ENCODE measurements at regions not wholly inside any gene's neighbourhood (a gene's known extent, or its start where the extent isn't known, plus 50 kb on each side); places are given as distances from the start of the nearest gene placed in this dataset.
"Not testable (repeated sequence)": the region's sequence is repeated elsewhere in the genome, so short reads cannot be mapped to it uniquely, and the experiment has no call there.

- intact Hi-C loops (cut with DNase I): no loop called here
- H3K9me3 ChIP-seq: no peaks in the 10 kb centered on the region
- H3K4me3 ChIP-seq: no peak overlapping the region
- no peaks in the 10 kb centered on the region for H3K36me3 ChIP-seq (replicated peaks in 1 of 2; ENCODE audit: insufficient read depth in 1 of 2, low read depth in 2 of 2)
- 56 to 62% methylated on average over 2 of the region's 2 CpGs for WGBS, 2 donors
- H3K27ac ChIP-seq: no peak overlapping the region
- H3K27me3 ChIP-seq: no peaks in the 10 kb centered on the region
- H3K4me1 ChIP-seq: no peaks in the 10 kb centered on the region
- TF ChIP-seq CTCF (IDR thresholded peaks at IDR 0.05) (no peak), POLR2A (IDR thresholded peaks at IDR 0.05) (no peak)
- DNase-seq: no peak
- ATAC-seq: no peak
These were observed 85.2 kb downstream of the VPREB1 start for GRCh38 chr22:22329792-22330191.

- H3K4me3 ChIP-seq; ATAC-seq; H3K27me3 ChIP-seq; H3K36me3 ChIP-seq (replicated peaks in 1 of 2; ENCODE audit: insufficient read depth in 1 of 2, low read depth in 2 of 2); DNase-seq; intact Hi-C loops (cut with DNase I); H3K9me3 ChIP-seq; H3K4me1 ChIP-seq; H3K27ac ChIP-seq: not testable (repeated sequence)
- 64 to 72% methylated on average over 5 of the region's 5 CpGs for WGBS, 2 donors
These were observed 91.1 kb downstream of the VPREB1 start for GRCh38 chr22:22335640-22336039.

- H3K36me3 ChIP-seq (replicated peaks in 1 of 2; ENCODE audit: insufficient read depth in 1 of 2, low read depth in 2 of 2); H3K4me1 ChIP-seq; H3K27me3 ChIP-seq; H3K27ac ChIP-seq; intact Hi-C loops (cut with DNase I); H3K9me3 ChIP-seq; DNase-seq; ATAC-seq; H3K4me3 ChIP-seq: not testable (repeated sequence)
- 35 to 42% methylated on average over 2 of the region's 2 CpGs for WGBS, 2 donors
These were observed 91.7 kb downstream of the VPREB1 start for GRCh38 chr22:22336333-22336732.

GRCh38 chr22:22338778-22339177, 94.2 kb downstream of the VPREB1 start:
- intact Hi-C loops (cut with DNase I); H3K36me3 ChIP-seq (replicated peaks in 1 of 2; ENCODE audit: insufficient read depth in 1 of 2, low read depth in 2 of 2); H3K9me3 ChIP-seq; H3K27me3 ChIP-seq; DNase-seq; H3K27ac ChIP-seq; ATAC-seq; H3K4me3 ChIP-seq; H3K4me1 ChIP-seq: not testable (repeated sequence)
- 79 to 82% methylated on average over 3 of the region's 3 CpGs for WGBS, 2 donors

- intact Hi-C loops (cut with DNase I): no loop called here
- no peak for TF ChIP-seq POLR2A (IDR thresholded peaks at IDR 0.05)
- TF ChIP-seq CTCF (IDR thresholded peaks at IDR 0.05): no peak
- Histone ChIP-seq H3K27me3 (no peaks in the 10 kb centered on the region), H3K4me3 (no peak overlapping the region), H3K4me1 (peaks cover 15% of the 10 kb centered on the region), H3K27ac (no peak overlapping the region), H3K9me3 (no peaks in the 10 kb centered on the region), H3K36me3 (replicated peaks in 1 of 2; ENCODE audit: insufficient read depth in 1 of 2, low read depth in 2 of 2) (no peaks in the 10 kb centered on the region)
- DNase-seq (no peak), ATAC-seq (no peak)
- WGBS, 2 donors: 64 to 71% methylated on average over 4 of the region's 4 CpGs
These were observed 97.2 kb downstream of the VPREB1 start for GRCh38 chr22:22341736-22342135.

- ATAC-seq (peak; percentile 92), DNase-seq (peak; percentile 82 to 90 (median 84))
- Histone ChIP-seq H3K4me3 (no peak overlapping the region), H3K27ac (no peak overlapping the region), H3K27me3 (no peaks in the 10 kb centered on the region), H3K4me1 (peaks cover 15% of the 10 kb centered on the region), H3K9me3 (no peaks in the 10 kb centered on the region), H3K36me3 (replicated peaks in 1 of 2; ENCODE audit: insufficient read depth in 1 of 2, low read depth in 2 of 2) (no peaks in the 10 kb centered on the region)
- 58 to 59% methylated on average over 7 to 8 of the region's 8 CpGs for WGBS, 2 donors
- TF ChIP-seq CTCF (IDR thresholded peaks at IDR 0.05) (peak; percentile 72 to 90 (median 80)), POLR2A (IDR thresholded peaks at IDR 0.05) (no peak)
- intact Hi-C loops (cut with DNase I): no loop called here
These were observed 98.4 kb downstream of the VPREB1 start for GRCh38 chr22:22342697-22343580.

Data from body of pancreas (tissue), 4 donors.